HG03520 (cell line): ENCODE measurements at regions not wholly inside any gene's neighbourhood (a gene's known extent, or its start where the extent isn't known, plus 50 kb on each side); places are given as distances from the start of the nearest gene placed in this dataset.
A peak's percentile ranks its signal among the peaks of the same experiment; 100 is the strongest.
"Not testable (repeated sequence)": the region's sequence is repeated elsewhere in the genome, so short reads cannot be mapped to it uniquely, and the experiment has no call there.

Source experiments
- ATAC-seq: cut with Tn5 transposase; IDR thresholded peaks from one replicate; pipeline ENCODE4 v1.9.1; 2021; ENCODE audit warnings: mild to moderate bottlenecking, moderate library complexity; ENCODE audit not compliant: unreplicated experiment

DNA sequence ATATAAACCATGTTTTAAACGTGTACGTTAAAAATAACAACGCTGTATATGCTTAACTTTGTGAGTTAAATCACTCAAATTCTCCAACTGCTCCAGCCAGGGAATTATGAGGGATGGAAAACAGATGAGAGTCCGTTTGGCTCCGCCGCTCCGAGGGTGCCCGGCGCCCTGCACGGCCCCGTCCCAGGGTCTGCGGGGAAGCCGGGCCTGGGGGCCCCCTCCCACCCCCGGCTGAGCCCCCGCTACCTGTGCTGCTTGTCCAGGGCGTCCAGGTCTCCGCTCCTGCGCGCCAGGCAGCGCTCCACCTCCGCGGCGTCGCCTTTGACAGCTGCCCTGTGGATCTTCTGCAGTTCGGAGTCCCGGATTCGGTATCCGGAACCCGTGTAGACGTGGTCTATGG lies 415.5 kb downstream of the FOXD4L4 start:
- ATAC-seq, result not testable (repeated sequence)

DNA sequence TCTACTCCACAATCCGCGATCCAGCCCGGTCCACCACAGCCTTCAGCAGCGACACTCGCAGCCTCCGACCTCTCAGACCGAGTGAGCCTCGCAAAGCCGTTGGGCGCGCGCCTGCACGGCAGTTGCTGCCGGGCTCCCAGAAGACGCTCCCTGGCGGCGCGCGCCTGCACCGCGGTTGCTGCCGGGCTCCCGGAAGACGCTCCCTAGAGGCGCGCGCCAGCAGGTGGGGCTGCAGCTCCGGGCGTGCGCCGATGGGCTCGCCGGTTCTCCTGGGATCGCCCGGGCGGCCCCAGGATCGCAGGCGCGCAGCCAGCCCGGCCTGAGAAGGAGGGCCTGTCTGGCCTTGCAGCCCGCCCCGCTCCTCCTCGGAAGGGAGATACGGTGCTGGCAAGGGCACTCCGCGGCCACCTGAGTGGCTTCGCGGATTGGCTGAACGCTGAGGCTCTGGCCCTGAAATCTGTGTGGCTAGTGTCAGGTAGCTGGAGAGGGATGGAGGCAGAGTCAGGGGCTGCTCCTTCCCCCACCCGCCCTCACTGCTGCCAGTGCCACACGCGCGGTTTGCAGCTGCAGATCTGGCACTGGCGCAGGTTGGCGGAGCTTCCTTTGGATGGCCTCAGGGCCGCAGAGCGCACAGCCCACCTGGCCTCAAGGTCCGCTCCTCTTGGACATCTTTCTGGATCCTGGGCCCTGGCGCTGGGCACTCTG lies 416.2 kb downstream of the FOXD4L4 start:
- ATAC-seq, result peak; percentile 100

- ATAC-seq, result not testable (repeated sequence)
Observed at GRCh38 chr9:66153971-66154691, 417.2 kb downstream of the FOXD4L4 start.

GRCh38 chr9:66182316-66182715 lies 445.4 kb downstream of the FOXD4L4 start:
- ATAC-seq, result not testable (repeated sequence)

DNA sequence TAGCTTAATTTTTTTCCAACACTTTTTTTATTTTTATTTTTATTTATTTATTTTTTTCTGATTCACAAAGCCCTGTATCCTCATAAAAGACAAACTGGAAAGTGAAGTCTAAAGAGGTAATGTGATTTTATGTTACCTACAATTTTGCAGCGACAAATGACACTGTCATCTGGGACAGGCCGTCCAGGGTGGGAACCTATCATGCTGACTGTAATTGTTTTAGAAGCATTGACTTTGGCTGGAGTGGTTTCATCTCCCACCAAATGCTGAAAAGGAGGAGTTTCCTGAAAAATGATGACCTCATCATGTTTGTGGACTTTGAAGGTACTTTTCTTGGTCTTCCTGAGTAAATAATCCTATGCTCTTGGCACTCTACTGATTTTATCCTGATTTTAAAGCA lies 446.7 kb downstream of the FOXD4L4 start:
- ATAC-seq, result not testable (repeated sequence)

DNA sequence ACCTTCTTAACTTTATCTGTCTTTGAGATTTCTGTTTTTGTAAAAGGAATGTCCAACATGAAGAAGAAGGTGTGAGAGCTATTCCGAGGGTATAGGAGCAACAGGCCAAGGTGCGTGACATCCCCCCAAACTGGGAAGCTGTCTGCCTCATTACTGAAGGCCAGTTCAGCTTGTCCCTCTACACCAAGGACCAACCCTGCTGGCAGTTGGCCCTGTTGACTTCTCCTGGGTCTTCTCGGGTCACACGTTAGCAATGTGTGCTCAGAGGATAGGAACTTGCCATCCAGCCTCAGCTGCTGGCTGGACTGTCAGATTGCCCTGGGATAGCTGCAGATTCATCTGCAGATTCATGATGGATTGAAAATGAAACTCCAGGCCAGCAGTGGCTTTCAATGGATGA lies 460.3 kb downstream of the FOXD4L4 start:
- not testable (repeated sequence) for ATAC-seq

DNA sequence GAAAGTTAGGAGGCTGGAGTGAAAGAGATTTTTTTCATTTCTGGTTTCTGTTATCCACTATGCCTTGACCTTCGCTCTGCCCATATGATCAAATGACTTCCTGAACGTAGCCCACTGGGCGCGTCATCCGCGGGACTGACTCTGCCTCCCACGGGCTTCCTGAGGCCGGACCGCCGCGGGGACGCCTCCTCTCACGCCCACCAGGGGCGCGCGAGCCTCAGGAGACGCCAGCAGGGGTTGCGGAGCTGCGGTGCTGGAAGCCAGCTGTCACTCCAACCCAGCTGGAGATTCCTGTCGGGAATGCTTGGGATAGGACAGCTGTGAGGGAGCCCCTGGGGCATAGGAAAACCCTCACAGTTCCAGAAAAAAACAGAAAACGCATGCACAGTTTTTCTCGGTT lies 461.5 kb downstream of the FOXD4L4 start:
- not testable (repeated sequence) for ATAC-seq

DNA sequence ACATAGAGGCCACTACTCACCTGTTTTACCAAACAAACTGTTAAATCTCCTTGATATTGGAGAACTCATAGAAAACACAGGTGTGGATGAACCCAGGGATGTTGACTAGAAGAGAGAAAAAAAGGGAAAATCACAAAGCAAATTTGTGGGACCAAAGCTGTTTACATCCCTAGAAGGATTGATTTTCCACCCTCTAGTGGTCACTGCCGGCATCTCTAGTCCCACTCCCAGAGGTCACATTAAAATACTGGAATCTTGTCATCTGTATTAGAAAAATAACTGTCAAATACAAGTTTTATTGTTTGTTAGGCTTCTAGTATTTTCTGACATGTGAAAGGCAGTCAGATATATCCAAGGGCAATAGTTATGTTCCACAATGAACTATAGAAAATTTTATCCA lies 469.7 kb downstream of the FOXD4L4 start:
- not testable (repeated sequence) for ATAC-seq

DNA sequence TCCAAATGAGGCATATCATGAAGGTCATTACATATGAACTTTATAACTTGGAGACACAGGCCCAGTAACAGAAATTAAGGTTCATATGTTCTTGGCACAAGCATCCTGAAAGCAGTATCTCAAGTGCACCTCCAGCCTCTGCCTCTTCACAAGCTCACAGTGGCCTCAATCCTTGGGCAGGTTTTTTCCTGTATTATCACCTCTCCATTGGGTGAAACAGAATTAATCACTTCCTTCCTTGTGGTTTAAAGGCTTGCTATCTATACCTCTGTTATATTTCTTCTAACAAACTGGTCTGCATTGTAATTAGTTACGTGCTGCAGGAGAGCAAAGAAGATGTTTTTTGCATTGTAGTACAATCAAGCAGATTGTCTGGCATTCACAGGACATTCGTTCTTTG lies 471.0 kb downstream of the FOXD4L4 start:
- ATAC-seq, result not testable (repeated sequence)

GRCh38 chr9:66244763-66245162 lies 507.8 kb downstream of the FOXD4L4 start:
- not testable (repeated sequence) for ATAC-seq

DNA sequence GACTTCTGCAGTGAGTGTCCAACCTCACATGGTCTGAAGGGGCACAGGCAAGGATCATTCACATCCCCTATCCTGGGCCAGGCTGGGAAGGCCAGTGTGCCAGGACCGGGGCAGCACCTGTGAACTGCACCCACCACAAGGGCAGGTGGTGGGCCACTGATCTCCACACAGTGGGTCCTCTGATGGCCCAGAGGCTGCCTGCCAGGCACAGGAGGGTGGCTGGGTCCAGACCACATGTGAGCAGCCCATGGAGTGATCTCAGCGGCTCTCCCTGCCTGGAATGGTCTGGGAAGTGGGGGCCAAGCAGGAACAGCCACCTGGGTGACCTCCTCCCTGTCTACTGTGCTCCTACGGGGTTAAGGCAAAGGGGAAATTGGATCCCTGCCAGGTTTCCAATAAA lies 508.5 kb downstream of the FOXD4L4 start:
- ATAC-seq, result not testable (repeated sequence)

GRCh38 chr9:66257581-66257980 lies 520.6 kb downstream of the FOXD4L4 start:
- ATAC-seq, result not testable (repeated sequence)

DNA sequence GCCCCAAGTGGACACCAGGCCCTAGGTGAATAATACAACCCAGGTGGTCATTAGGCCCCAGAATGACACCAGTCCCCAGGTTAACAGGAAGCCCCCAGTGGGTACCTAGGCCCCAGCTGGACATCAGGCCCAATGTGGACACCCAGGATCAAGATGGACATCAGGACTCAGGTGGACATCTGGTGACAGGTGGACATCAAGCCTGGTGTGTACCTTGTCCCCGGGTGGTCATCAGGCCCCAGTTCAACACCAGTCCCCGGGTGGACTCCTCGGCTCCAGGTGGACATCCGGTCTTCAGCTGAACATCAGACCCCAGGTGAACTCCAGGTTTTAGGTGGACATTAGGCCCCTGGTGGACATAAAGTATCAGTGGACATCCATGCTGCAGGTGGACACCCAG lies 524.6 kb downstream of the FOXD4L4 start:
- ATAC-seq, result not testable (repeated sequence)

DNA sequence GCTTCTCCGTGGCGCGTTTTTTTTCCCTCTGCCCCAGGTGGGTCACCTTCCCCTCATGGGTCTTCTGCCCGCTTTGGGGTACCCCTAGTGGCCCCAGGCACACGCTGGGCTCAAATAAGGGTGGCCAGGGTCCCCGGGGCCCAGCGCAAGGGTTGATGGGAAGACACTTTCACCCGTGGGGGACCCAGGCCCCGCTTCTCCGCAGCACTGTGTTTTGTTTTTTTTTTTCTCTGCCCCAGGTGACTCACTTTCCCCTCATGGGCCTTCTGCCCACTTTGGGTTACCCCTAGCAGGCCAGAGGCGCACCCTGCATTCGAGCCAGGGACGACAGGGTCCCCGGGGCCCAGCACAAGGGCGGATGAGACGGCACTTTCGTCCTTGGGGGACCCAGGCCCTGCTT lies 526.7 kb downstream of the FOXD4L4 start:
- ATAC-seq, result not testable (repeated sequence)

- not testable (repeated sequence) for ATAC-seq
Observed at GRCh38 chr9:66264786-66265185, 527.8 kb downstream of the FOXD4L4 start.

GRCh38 chr9:66266202-66266601 lies 529.3 kb downstream of the FOXD4L4 start:
- not testable (repeated sequence) for ATAC-seq

DNA sequence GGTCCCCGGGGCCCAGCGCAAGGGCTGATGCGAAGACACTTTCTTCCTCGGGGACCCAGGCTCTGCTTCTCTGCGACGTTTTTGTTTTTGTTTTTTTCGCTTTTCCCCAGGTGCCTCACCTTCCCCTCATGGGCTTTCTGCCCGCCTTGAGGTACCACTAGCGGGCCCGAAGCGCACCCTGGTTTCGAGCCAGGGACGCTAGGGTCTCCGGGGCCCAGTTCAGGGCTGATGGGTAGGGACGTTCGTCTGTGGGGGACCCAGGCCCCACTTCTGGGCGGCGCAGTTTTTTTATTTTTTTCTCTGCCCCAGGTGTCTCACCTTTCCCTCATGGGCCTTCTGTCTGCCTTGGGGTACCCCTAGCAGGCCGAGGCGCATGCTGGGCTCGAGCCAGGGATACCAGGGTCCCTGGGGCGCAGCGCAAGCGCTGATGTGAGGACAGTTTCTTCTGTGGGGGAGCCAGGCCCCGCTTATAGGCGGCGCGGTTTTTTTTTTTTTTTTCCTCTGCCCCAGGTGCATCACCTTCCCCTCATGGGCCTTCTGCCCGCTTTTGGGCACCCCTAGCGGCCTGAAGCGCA lies 530.0 kb downstream of the FOXD4L4 start:
- not testable (repeated sequence) for ATAC-seq

GRCh38 chr9:66267684-66268083 lies 530.7 kb downstream of the FOXD4L4 start:
- not testable (repeated sequence) for ATAC-seq

DNA sequence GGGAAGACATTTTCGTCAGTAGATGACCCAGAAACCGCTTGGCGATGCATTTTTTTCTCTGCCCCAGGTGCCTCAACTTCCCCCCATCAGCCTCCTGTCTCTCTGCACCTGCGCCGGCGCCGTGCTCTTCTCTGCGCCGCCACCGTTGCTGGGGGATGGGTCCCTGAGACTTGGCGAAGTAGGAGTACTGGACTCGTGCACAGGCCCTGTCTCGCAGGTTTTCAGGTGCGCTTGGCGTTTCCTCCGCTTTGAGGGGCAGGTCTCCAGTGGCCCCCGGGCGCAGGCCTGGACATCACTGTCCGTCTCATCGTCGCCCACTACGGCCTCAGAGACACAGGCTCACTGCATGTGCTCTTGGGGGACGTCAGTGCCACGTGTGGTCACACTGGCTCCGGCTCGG lies 532.1 kb downstream of the FOXD4L4 start:
- not testable (repeated sequence) for ATAC-seq

GRCh38 chr9:66269783-66270182 lies 532.8 kb downstream of the FOXD4L4 start:
- ATAC-seq, result not testable (repeated sequence)

DNA sequence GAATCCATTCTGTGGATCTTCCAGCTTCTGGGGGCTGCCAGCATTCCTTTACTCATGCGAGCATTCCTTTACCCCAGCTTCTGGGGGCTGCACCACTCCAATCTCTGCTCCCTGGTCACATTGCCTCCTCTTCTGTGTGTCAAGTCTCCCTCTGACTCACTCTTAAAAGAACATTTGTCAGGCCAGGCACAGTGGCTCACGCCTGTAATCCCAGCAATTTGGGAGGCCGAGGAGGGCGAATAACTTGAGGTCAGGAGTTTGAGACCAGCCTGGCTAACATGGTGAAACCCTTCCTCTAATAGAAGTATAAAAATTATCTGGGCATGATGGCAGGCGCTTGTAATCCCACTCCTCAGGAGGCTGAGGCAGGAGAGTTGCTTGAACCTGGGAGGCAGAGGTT lies 541.9 kb downstream of the FOXD4L4 start:
- not testable (repeated sequence) for ATAC-seq
